HG03060 (cell line): ENCODE measurements at regions not wholly inside any gene's neighbourhood (a gene's known extent, or its start where the extent isn't known, plus 50 kb on each side); places are given as distances from the start of the nearest gene placed in this dataset.

Experiments used
- ATAC-seq: cut with Tn5 transposase; IDR thresholded peaks from one replicate; pipeline ENCODE4 v1.9.1; 2021; ENCODE audit warnings: low read depth, moderate number of reproducible peaks; ENCODE audit not compliant: unreplicated experiment

DNA sequence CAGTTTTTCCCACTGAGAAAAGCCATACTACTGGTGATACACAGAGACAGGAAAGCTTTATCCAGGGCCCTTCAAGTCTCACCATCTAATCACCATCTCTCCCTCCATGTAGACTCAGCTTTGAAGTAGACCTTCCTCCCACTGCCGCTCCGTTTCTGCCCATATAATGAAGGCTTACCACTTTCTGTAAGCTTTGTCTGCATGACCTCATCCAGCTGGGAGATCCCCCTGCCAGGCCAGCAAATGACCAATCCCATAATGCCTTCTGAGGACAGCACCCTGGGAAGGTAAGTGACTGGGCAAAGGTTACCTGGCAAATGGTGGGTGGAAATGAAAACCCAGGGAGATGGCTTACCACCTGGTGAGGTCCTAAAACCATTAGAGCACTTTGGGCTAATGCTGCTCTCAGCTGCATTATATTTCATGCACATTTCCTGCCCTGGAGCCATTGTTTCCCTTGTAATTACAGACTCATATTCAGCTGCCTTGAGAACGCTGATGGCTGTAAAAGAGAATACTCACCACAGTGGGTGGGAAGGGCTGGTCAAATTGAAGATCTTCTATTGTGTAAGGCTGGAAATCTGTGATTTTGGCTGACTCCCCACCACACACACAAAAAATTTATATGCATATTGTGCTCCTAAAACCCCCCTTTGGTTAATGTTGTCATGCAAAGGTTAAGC, 350.7 kb upstream of the SYT4 start:
- no peak for ATAC-seq

DNA sequence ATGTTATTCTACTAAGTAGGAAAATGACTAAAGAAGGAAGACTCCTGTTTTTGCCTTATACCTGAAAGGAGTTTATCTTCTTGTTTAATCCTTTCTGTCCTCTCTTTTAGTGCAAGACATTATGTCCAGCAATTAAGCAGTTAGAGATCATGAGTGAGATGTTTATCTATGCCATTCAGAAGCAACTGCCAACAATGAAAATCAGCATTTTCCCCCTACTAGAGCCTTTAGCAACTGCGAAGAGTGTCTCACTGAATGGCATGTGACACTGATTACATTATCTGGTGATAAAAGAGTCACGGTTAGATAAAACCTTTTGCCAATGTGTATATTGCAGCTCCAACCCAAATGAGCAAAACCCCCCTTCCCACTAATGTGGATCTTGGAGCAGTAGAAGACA, 357.7 kb upstream of the SYT4 start:
- no peak for ATAC-seq

- ATAC-seq, result no peak
Measured at GRCh38 chr18:43635397-43635796, 358.1 kb upstream of the SYT4 start.

DNA sequence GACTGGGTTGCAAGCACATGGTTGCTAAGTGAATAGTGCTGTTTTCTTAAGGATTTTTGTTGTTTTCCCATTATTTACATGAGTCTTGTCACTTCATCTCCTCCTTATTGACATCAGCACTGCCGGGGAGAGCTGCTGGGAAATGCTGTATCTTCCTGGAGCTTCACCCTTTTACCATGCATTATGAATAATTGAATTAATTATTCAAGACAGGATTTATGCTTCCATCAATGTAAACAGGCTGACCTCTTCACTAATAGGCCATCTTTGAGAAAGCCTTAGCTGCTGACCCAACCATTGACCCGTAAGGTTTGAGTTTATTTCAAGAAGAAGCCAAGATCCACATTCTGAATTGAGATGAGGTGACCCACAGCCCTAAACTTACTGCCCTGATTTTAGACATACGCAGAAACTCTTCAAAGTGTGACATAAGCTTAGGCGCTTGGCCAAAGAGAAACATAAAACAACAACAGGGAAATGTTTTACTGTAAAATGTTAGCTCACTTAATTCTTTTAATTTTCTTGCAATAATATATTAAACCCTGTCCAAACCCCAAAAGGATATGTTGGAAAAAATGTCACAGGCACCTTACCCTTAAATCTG, 365.5 kb upstream of the SYT4 start:
- no peak for ATAC-seq

GRCh38 chr18:43648002-43648401, 370.7 kb upstream of the SYT4 start:
- no peak for ATAC-seq

- no peak for ATAC-seq
Measured at GRCh38 chr18:43649649-43650357, 372.5 kb upstream of the SYT4 start.

DNA sequence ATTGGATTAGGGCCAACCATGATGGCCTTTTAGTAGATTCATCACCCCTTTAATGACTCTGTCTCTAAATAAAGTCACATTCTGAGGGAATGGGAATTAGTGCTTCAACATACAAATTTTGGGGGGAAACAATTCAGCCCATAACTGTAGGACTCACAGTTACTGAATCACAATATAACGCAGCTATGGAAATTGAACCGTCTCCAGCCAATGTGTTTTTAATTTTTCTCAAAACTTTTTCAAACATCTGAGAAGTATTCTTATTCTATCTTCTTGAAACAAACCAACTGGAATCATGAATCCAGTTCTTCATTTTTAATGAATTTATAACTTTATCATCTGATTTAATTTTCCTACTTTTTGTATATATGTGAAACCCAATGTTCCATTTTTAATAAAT, 373.1 kb upstream of the SYT4 start:
- ATAC-seq, result no peak

DNA sequence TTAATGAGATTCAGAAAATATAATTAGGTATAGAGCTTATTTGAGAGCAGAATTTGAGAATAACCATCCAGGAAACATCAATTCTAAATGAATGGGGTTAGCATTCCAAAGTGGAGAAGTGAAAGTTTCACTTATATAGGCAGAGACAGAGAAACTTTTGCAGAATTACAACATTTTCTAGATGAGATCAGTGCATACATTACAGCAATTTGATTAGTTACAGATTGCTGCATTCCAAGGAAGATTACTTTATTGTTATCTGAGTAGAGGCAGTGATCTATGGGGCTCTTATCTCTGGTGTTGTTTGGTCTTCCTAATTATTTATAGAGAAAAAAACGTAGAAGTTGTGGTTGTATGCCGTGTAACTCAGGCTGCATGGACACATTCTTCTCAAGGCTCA, 373.8 kb upstream of the SYT4 start:
- no peak for ATAC-seq

GRCh38 chr18:43656547-43656946, 379.3 kb upstream of the SYT4 start:
- no peak for ATAC-seq

DNA sequence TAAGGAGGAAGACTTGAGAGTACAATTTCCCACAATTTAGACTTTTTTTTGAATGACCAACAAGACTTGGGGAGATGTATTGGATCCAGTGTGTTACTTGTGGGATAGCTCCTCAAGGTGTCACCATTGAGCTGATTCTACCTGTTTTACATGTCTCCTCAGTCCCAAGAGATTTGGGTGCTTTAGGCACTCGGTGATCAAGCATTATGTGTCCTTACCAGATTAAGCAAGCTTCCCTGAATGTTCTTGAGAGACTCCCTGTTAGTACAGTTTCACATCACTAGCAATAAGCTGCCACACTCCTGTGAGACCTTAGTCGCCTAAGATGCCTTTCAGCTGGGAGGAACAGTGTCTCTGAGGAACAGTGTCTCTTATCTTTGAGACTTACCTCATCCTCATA, 384.3 kb upstream of the SYT4 start:
- ATAC-seq, result peak; percentile 61

GRCh38 chr18:43662657-43663056, 385.4 kb upstream of the SYT4 start:
- no peak for ATAC-seq

GRCh38 chr18:43663159-43663558, 385.9 kb upstream of the SYT4 start:
- no peak for ATAC-seq

DNA sequence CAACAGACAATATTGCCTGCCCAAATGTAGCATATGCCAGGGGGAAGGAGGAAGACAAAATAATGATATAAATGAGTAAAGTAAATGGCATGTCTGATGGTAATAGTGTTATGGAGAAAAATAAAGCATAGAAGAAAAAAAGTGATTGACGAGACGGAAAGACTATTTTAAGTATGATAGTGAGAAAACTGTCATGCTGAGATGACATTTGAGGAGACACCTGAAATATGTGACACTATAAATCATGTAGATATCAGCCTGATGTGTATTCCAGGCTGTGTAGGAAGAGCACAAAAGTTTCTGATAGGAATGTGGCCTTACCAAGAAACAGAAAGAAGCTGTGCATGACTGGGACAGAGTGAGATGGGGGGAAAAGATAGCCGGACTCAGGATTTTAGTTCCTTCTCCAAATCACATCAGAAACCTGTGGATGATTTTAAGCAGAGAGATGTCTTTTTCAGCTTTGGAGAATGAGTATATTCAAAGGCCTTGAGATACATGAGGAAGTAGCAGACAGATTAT, 387.3 kb upstream of the SYT4 start:
- no peak for ATAC-seq

GRCh38 chr18:43665105-43665788, 388.0 kb upstream of the SYT4 start:
- no peak for ATAC-seq

GRCh38 chr18:43668866-43669265, 391.6 kb upstream of the SYT4 start:
- no peak for ATAC-seq

- ATAC-seq, result no peak
Measured at GRCh38 chr18:43671431-43671830, 394.1 kb upstream of the SYT4 start.

- no peak for ATAC-seq
Measured at GRCh38 chr18:43680096-43680495, 402.8 kb upstream of the SYT4 start.

- ATAC-seq, result no peak
Measured at GRCh38 chr18:43681661-43682060, 404.4 kb upstream of the SYT4 start.

DNA sequence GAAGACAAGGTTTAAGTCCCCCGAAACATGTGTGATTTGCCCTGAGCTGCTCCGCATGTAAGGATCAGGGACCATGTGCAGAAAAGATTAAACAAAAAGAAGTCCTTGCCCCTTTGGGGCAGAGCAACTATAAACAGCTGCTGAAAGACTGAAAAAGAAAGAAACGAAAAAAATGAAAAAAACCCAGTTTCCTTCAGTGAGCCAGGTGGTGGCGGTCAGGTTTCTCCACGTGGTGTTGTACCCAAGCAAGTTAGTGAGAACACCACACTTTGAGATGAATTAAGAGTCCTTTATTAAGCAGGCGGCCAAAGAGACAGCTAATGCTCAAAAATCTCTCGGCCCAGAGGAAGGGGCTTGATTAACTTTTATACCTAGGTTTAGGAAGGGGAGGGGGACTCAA, 404.9 kb upstream of the SYT4 start:
- no peak for ATAC-seq

- no peak for ATAC-seq
Measured at GRCh38 chr18:43686709-43687108, 409.4 kb upstream of the SYT4 start.

DNA sequence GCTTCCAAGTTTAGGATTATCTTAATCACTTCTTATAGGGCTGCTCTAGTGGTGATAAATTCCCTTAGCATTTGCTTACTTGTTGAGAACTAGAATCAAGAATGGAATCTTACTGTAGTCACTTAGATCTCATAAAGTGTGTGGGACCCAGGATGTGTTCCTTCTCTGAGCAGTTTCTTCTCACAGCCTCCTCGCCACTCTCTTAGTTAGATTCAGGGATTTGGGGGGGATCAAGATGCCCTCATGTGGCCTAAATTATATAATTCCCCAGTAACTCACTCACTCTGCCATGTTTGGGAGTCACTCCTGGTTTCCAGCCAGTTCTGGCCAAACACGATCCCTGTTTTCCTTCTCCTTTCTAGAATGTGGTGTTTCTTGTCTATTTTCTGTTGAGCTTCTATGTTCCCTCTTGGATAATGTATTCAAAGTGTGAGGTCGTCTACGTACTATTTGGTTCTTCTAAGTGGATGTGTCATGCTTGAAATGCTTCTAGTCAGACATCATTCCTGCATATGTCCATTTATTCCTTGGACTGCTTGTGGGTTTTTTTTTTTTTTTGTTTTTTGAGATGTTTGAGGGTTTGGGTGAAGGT, 414.9 kb upstream of the SYT4 start:
- ATAC-seq, result no peak
